ENCODE measurements at regions not wholly inside any gene's neighbourhood (a gene's known extent, or its start where the extent isn't known, plus 50 kb on each side); places are given as distances from the start of the nearest gene placed in this dataset.

DNA sequence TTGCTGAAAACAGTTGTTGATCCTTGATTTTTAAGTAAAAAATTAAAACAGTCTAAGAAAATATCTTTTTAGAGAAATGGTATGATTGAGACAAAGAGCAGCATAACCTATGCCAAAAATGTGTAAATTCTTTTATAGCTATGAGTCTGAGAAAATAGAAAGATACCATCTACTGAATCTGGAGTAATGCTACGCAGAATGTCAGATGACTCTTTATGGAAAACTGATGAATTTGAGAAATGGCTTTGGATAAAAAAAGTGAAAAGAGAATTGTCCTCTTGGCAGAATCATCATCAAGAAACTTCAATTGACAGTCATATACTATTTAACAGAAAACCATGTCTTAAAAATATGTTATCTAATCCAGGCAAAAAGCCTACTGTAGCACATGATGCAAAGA, 183.1 kb downstream of the FAT4 start:
- intact Hi-C loops (cut with DNase I): no loop called here
- DNase-seq (no peak), ATAC-seq (ENCODE audit: poor library complexity) (no peak)

DNA sequence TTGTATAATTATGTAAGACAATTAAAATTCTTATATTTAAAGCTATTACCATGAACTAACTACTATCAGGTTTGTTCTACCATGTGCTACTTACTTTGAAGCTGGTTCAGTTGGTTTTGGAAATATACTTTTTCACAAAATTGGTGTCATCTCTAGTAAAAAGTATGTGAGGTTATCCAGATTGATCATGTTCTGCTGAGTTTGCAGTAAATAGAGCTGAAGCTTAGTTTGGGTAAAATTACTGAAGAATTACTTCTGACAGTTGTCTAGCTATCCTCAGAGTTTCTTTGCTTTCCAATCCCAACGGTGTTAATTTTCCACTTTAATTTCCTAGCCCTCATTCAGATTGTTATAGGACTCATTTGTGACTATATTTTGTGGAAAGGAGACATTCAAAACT, 184.2 kb downstream of the FAT4 start:
- DNase-seq (no peak), ATAC-seq (ENCODE audit: poor library complexity) (no peak)
- intact Hi-C loops (cut with DNase I): no loop called here

DNA sequence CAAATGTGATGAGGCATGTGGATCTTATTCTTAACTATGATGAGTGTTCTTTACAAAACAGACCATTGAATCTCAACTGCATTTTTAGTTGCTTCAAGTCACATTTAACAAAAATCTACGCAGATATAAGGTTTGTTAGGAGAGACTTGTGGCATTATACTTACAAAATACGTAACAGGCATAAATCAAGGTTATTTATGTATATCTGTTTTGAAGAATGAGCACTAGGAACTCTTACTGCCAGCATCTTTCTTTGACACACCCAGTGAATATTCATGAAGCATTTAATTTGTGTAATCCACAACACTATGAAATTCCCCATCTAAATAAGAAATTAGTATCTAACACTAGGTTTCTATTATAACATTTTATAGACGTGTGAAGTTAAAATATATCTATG, 186.3 kb downstream of the FAT4 start:
- intact Hi-C loops (cut with DNase I): no loop called here
- DNase-seq (no peak), ATAC-seq (ENCODE audit: poor library complexity) (no peak)

DNA sequence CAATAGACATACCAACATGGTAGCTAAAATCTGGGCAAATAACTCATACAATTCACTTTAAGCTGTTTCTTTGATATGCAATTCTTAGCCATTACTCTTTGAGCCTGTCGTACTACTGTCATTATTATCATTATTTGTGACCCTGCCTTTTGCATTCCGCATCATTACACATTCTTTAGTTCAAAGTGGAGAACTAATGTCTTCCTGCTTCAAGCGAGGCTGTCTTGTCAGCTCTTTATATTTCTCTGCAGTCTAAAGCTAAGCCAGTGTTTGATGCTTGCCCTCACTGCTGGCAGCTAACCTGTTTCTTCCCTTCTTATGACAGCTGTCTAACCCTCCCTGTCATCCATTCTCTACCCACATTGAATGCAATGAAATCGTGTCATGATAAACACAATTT, 186.8 kb downstream of the FAT4 start:
- DNase-seq (no peak), ATAC-seq (ENCODE audit: poor library complexity) (no peak)
- intact Hi-C loops (cut with DNase I): no loop called here

GRCh38 chr4:125505621-125506020, 190.9 kb downstream of the FAT4 start:
- DNase-seq (no peak), ATAC-seq (ENCODE audit: poor library complexity) (no peak)
- intact Hi-C loops (cut with DNase I): no loop called here

GRCh38 chr4:125507141-125507540, 192.4 kb downstream of the FAT4 start:
- DNase-seq (no peak), ATAC-seq (ENCODE audit: poor library complexity) (no peak)
- intact Hi-C loops (cut with DNase I): no loop called here

GRCh38 chr4:125511715-125512114, 197.0 kb downstream of the FAT4 start:
- intact Hi-C loops (cut with DNase I): no loop called here

GRCh38 chr4:125515016-125515415, 200.3 kb downstream of the FAT4 start:
- intact Hi-C loops (cut with DNase I): no loop called here
- DNase-seq (no peak), ATAC-seq (ENCODE audit: poor library complexity) (no peak)

More at GRCh38 chr4:125511715-125512114, 197.0 kb downstream of the FAT4 start:
- no peak for ATAC-seq (ENCODE audit: poor library complexity)
- DNase-seq: no peak

- ATAC-seq (ENCODE audit: poor library complexity): no peak
- intact Hi-C loops (cut with DNase I): no loop called here
- no peak for DNase-seq
These were observed 203.1 kb downstream of the FAT4 start for GRCh38 chr4:125517831-125518230.

DNA sequence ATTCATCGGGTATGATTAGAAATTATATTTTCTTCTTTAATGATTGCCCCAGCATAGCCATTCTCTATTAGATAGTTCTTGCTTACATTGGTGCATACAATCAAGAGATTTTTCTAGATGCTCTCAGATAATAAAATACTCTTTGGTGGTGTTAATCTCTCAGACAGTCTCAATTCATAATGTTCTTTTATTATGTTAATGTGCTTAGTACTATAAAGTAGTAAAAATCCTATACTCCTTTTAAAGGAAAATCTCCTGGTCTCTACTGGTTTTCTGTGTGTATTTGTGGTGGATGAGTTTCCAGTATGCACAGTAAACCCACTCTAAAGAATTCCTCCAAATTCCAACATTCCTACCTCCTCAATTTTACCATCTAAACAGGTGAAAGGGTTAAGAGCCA, 203.5 kb downstream of the FAT4 start:
- no peak for ATAC-seq (ENCODE audit: poor library complexity)

GRCh38 chr4:125519371-125520146, 204.8 kb downstream of the FAT4 start:
- intact Hi-C loops (cut with DNase I): no loop called here
- no peak for DNase-seq
- no peak for ATAC-seq (ENCODE audit: poor library complexity)

More for the DNA sequence above, 203.5 kb downstream of the FAT4 start:
- DNase-seq: no peak
- intact Hi-C loops (cut with DNase I): no loop called here

GRCh38 chr4:125520258-125520990, 205.7 kb downstream of the FAT4 start:
- intact Hi-C loops (cut with DNase I): no loop called here
- ATAC-seq (ENCODE audit: poor library complexity) (no peak), DNase-seq (no peak)

GRCh38 chr4:125522588-125522987, 207.8 kb downstream of the FAT4 start:
- ATAC-seq (ENCODE audit: poor library complexity) (no peak), DNase-seq (no peak)
- intact Hi-C loops (cut with DNase I): no loop called here

DNA sequence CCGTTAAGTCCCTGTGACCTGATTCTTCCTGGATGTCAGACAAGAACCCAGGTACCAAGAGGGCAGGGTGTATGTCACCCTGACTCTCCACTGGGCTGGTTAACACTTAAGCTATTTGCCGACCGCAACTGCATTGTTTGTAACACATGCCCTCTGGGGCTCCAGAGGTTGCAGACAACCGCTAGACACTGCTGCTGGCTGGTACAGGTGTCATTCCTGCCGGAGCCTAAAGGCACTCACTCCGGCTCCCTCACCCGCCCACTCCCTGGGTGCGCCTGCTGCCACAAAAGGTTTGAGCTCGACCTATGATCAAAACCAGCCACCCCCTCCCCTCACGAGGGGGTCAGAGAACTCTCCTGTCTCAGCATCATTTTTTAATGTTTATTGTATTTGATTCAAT, 208.2 kb downstream of the FAT4 start:
- intact Hi-C loops (cut with DNase I): no loop called here
- ATAC-seq (ENCODE audit: poor library complexity): no peak
- no peak for DNase-seq

GRCh38 chr4:125526420-125526819, 211.7 kb downstream of the FAT4 start:
- DNase-seq: no peak
- intact Hi-C loops (cut with DNase I): no loop called here
- no peak for ATAC-seq (ENCODE audit: poor library complexity)

GRCh38 chr4:125527681-125528080, 212.9 kb downstream of the FAT4 start:
- ATAC-seq (ENCODE audit: poor library complexity) (no peak), DNase-seq (no peak)
- intact Hi-C loops (cut with DNase I): no loop called here

DNA sequence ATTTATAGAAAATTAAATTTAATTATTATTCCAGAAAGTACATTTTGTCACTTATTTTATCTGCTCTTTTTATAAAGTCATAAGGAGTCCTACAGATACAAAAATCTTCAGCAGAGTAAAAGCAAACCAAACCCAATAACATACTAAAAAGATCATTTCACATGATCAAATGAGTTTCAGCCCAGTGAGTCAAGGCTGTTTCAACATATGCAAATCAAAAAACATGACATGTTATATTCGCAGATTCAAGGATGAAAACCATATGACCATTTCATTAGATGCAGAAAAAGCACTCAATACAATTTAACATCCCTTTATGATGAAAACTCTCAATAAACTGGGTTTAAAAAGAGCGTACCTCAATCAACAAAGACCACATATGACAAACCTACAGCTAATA, 214.3 kb downstream of the FAT4 start:
- no peak for DNase-seq
- intact Hi-C loops (cut with DNase I): no loop called here
- ATAC-seq (ENCODE audit: poor library complexity): no peak

- DNase-seq (no peak), ATAC-seq (ENCODE audit: poor library complexity) (no peak)
- intact Hi-C loops (cut with DNase I): no loop called here
These were observed 223.9 kb downstream of the FAT4 start for GRCh38 chr4:125538670-125539069.

DNA sequence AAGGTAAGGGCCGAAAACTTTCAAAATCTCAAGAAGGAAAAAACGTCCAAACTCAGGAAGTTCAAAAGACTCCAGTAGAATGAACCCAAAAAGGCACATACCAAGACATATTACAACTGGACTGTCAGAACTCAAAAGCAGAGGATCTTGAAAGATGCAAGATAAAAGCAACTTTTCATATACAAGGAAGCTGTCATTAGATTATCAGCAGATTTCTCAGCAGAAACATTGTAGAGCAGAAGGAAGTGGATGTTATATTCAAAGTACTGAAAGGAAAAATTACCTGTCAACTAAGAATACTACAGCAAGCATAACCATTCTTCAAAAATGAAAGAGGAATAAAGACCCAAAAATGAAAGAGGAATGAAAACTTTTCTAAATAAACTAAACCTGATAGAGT, 224.9 kb downstream of the FAT4 start:
- ATAC-seq (ENCODE audit: poor library complexity): no peak
- DNase-seq: no peak
- intact Hi-C loops (cut with DNase I): no loop called here

DNA sequence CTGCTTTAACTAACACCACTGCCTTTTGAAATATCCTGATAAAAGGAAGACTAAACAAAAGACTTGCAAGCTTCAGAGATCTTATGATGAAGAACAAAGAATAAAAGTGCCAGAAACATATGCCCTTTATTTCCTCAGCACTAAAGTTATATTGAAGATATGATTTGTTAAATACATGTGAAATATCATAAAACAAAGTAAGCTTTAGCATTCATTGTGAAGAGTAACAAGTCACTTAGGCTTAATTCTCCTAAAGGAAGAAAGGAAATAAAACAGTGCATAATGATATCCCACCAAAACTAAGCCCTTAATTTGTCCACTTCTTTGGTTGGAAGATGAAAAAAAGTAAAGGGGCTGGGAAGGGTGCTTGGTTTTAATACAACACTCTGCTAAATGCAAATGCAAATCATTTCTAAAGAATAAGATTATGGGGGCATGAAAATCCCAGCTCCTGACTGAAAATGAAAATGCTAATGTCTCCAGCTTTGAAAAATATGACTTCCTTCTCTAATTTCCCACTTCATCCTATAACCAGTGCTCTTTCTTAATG, 227.2 kb downstream of the FAT4 start:
- DNase-seq (no peak), ATAC-seq (ENCODE audit: poor library complexity) (no peak)

More for the DNA sequence above, 227.2 kb downstream of the FAT4 start:
- intact Hi-C loops (cut with DNase I): no loop called here

Data from Right ventricle myocardium superior (tissue), 1 donor.